H1 (cell line): ENCODE measurements at regions not wholly inside any gene's neighbourhood (a gene's known extent, or its start where the extent isn't known, plus 50 kb on each side); places are given as distances from the start of the nearest gene placed in this dataset.

ENCODE experiments used
- CTCF ChIA-PET: fragments of 300-600 bp; sonication (Branson Sonifier 250); formaldehyde crosslinking; loops from one replicate; lab custom pipeline; 2021; ENCODE audit not compliant: partially characterized antibody; lab: Charles Lee
- POLR2A ChIA-PET: fragments of 300-600 bp; sonication (Branson Sonifier 250); formaldehyde crosslinking; loops from one replicate; lab custom pipeline; 2021; ENCODE audit warnings: inconsistent platforms; ENCODE audit not compliant: partially characterized antibody; lab: Charles Lee
- DNase-seq, 2 experiments: peaks; one replicate each; pipeline versions ENCODE4 v3.0.0 to v3.0.0-alpha.2; 2010 to 2022; ENCODE audit warnings: low spot score in 2 of 2, low read depth in 1 of 2, mixed read lengths in 1 of 2
- FAIRE-seq: peaks from 2 replicates; lab custom pipeline; 2011; peaks lifted over from hg19 to GRCh38; lab: Jason Lieb, UNC
- H2AFZ ChIP-seq: 2 replicates; pipeline ENCODE4 v1.8.1; 2012; ENCODE audit warnings: low read length, inconsistent platforms
- H2AK5ac ChIP-seq: 2 replicates; pipeline ENCODE4 v1.6.1; 2013; ENCODE audit warnings: low read depth, low read length
- H2BK120ac ChIP-seq: replicated peaks from 2 replicates; pipeline ENCODE3; 2013; ENCODE audit warnings: low read depth, low read length, inconsistent platforms
- H2BK12ac ChIP-seq: 2 replicates; pipeline ENCODE4 v1.6.1; 2013; ENCODE audit warnings: low read depth, low read length
- H2BK15ac ChIP-seq: 2 replicates; pipeline ENCODE4 v1.6.1; 2013; ENCODE audit warnings: low read length
- H2BK20ac ChIP-seq: 2 replicates; pipeline ENCODE4 v1.6.1; 2013; ENCODE audit warnings: low read length
- H2BK5ac ChIP-seq: 2 replicates; pipeline ENCODE4 v1.6.1; 2013; ENCODE audit warnings: low read depth, low read length
- H3K14ac ChIP-seq: 2 replicates; pipeline ENCODE4 v1.6.1; 2013; ENCODE audit warnings: inconsistent platforms; ENCODE audit not compliant: insufficient read length
- H3K18ac ChIP-seq: 2 replicates; pipeline ENCODE4 v1.6.1; 2013; ENCODE audit warnings: low read length; ENCODE audit errors: extremely low read depth
- H3K23ac ChIP-seq: 2 replicates; pipeline ENCODE4 v1.6.1; 2013; ENCODE audit warnings: inconsistent platforms; ENCODE audit not compliant: insufficient read length
- H3K23me2 ChIP-seq: 2 replicates; pipeline ENCODE4 v1.6.1; 2013; ENCODE audit warnings: low read depth, low read length
- H3K27ac ChIP-seq: 2 replicates; pipeline ENCODE4 v1.6.1; 2011; ENCODE audit warnings: low read depth, low read length, inconsistent platforms
- H3K27me3 ChIP-seq, 4 experiments: replicated peaks in 1 of 4; 1 replicate in 1 of 4; 2 replicates in 3 of 4; pipeline versions ENCODE4 v1.6.1 to v1.8.1; 2011 to 2013; ENCODE audit warnings: low read length in 3 of 4, mild to moderate bottlenecking in 3 of 4, inconsistent platforms in 2 of 4, mixed read lengths in 2 of 4, moderate library complexity in 1 of 4; ENCODE audit not compliant: control insufficient read depth in 3 of 4, insufficient read depth in 3 of 4; ENCODE audit errors: extremely low read depth in 1 of 4
- H3K36me3 ChIP-seq, 4 experiments: 2 replicates each; pipeline versions ENCODE4 v1.6.1 to v1.8.1; 2011 to 2013; ENCODE audit warnings: mild to moderate bottlenecking in 4 of 4, low read length in 3 of 4, moderate library complexity in 2 of 4, control low read depth in 1 of 4, inconsistent platforms in 1 of 4; ENCODE audit not compliant: insufficient read depth in 4 of 4, control insufficient read depth in 2 of 4
- H3K4ac ChIP-seq: replicated peaks from 2 replicates; pipeline ENCODE3; 2013; ENCODE audit warnings: low read length, low read depth, mixed read lengths, inconsistent platforms; ENCODE audit not compliant: insufficient read length
- H3K4me1 ChIP-seq, 4 experiments: replicated peaks in 1 of 4; 1 replicate in 1 of 4; 2 replicates in 3 of 4; pipeline versions ENCODE4 v1.6.1 to v1.8.1; 2011 to 2013; ENCODE audit warnings: low read length in 3 of 4, inconsistent platforms in 2 of 4, mixed read lengths in 1 of 4; ENCODE audit not compliant: insufficient read depth in 4 of 4, control insufficient read depth in 3 of 4
- H3K4me2 ChIP-seq, 2 experiments: 2 replicates each; pipeline versions ENCODE4 v1.6.1 to v1.8.1; 2011 to 2013; ENCODE audit warnings: low read depth in 2 of 2, low read length in 2 of 2, control low read depth in 1 of 2, inconsistent platforms in 1 of 2, mild to moderate bottlenecking in 1 of 2; ENCODE audit not compliant: insufficient read depth in 1 of 2
- H3K4me3 ChIP-seq, 4 experiments: fragments of 200-600, 300-600 bp in 1 of 4; sonication (generic), shearing (Covaris generic), sonication (Bioruptor Twin) in 1 of 4; 2 replicates each; pipeline versions ENCODE4 v1.5.1 to v1.8.1; 2011 to 2016; ENCODE audit warnings: low read length in 4 of 4, low read depth in 3 of 4, control low read depth in 2 of 4, inconsistent platforms in 2 of 4, mild to moderate bottlenecking in 2 of 4, mixed read lengths in 1 of 4, moderate library complexity in 1 of 4; ENCODE audit not compliant: insufficient read depth in 2 of 4; ENCODE audit errors: extremely low read depth in 1 of 4
- H3K56ac ChIP-seq: replicated peaks from 2 replicates; pipeline ENCODE3; 2013; ENCODE audit warnings: low read depth, mild to moderate bottlenecking, mixed read lengths, low read length, inconsistent platforms; ENCODE audit not compliant: insufficient read length
- H3K79me1 ChIP-seq: 2 replicates; pipeline ENCODE4 v1.6.1; 2013; ENCODE audit warnings: low read depth, low read length, control low read depth
- H3K79me2 ChIP-seq, 2 experiments: 2 replicates each; pipeline versions ENCODE4 v1.6.1 to v1.8.1; 2012 to 2013; ENCODE audit warnings: low read length in 2 of 2, mild to moderate bottlenecking in 2 of 2, inconsistent platforms in 1 of 2; ENCODE audit not compliant: insufficient read depth in 2 of 2, control insufficient read depth in 1 of 2
- H3K9ac ChIP-seq, 4 experiments: replicated peaks in 1 of 4; 1 replicate in 1 of 4; 2 replicates in 3 of 4; pipeline versions ENCODE4 v1.6.1 to v1.8.1; 2011 to 2013; ENCODE audit warnings: low read depth in 3 of 4, low read length in 3 of 4, control low read depth in 2 of 4, mild to moderate bottlenecking in 2 of 4, moderate library complexity in 2 of 4, inconsistent platforms in 1 of 4; ENCODE audit errors: extremely low read depth in 1 of 4
- H3K9me3 ChIP-seq, 2 experiments: 2 replicates each; pipeline versions ENCODE4 v1.6.1 to v1.8.1; 2012 to 2013; ENCODE audit warnings: mild to moderate bottlenecking in 2 of 2, moderate library complexity in 2 of 2, control low read depth in 1 of 2, inconsistent platforms in 1 of 2, low read depth in 1 of 2, low read length in 1 of 2, mixed read lengths in 1 of 2; ENCODE audit not compliant: insufficient read depth in 2 of 2
- H4K20me1 ChIP-seq, 2 experiments: replicated peaks in 1 of 2; 2 replicates each; pipeline versions ENCODE3 to v1.8.1; 2011 to 2013; ENCODE audit warnings: inconsistent platforms in 2 of 2, low read length in 2 of 2, mild to moderate bottlenecking in 1 of 2; ENCODE audit not compliant: insufficient read depth in 2 of 2, control insufficient read depth in 1 of 2
- H4K5ac ChIP-seq: 2 replicates; pipeline ENCODE4 v1.6.1; 2013; ENCODE audit warnings: low read length, low read depth, mixed read lengths, inconsistent platforms; ENCODE audit not compliant: insufficient read length
- H4K8ac ChIP-seq: 2 replicates; pipeline ENCODE4 v1.8.0; 2013; ENCODE audit warnings: mild to moderate bottlenecking, moderate library complexity, low read length, inconsistent platforms; ENCODE audit not compliant: insufficient read depth; ENCODE audit errors: extremely low read depth
- H4K91ac ChIP-seq: replicated peaks from 2 replicates; pipeline ENCODE3; 2013; ENCODE audit warnings: low read length, mixed read lengths, inconsistent platforms; ENCODE audit not compliant: insufficient read length
- NRF1 ChIP-seq: IDR thresholded peaks from 2 replicates; pipeline ENCODE4 v1.6.1; 2011; ENCODE audit warnings: mild to moderate bottlenecking, low read depth, low read length, improper control_type of control experiment
- WGBS, 2 experiments: shearing (Covaris generic) in 1 of 2; methylation state at CpG; one replicate each; pipeline versions ENCODE4 v1.1.6 to v1.1.7; 2013 to 2015; ENCODE audit warnings: low lambda C conversion rate in 2 of 2, mixed read lengths in 2 of 2, inconsistent platforms in 1 of 2, low coverage in 1 of 2, missing lambda C conversion rate in 1 of 2; ENCODE audit not compliant: insufficient replicate concordance in 2 of 2, insufficient coverage in 1 of 2, insufficient read length in 1 of 2; ENCODE audit errors: extremely low coverage in 1 of 2, missing lambda C conversion rate in 1 of 2; 5-methylcytosine and 5-hydroxymethylcytosine counted together

GRCh38 chr10:53135897-53136253 lies 363.3 kb upstream of the MBL2 start:
- CTCF ChIA-PET, result no interaction called here
- POLR2A ChIA-PET, result no interaction called here
- H3K23me2 ChIP-seq, result no peaks in the 10 kb centered on the region
- H2BK12ac ChIP-seq, result no peak overlapping the region
- H2BK120ac ChIP-seq, result no peak overlapping the region
- H2BK15ac ChIP-seq, result no peak overlapping the region
- no peaks in the 10 kb centered on the region for H3K79me2 ChIP-seq
- 77% methylated on average over 2 of the region's 2 CpGs; no CpG with 5 or more reads in 1 of the 2 experiments for WGBS, 2 experiments
- H2BK5ac ChIP-seq, result no peak overlapping the region
- no peak overlapping the region for H3K9ac ChIP-seq
- no peaks in the 10 kb centered on the region for H3K4me1 ChIP-seq
- FAIRE-seq, result no peak
- no peak overlapping the region for H3K4me3 ChIP-seq
- no peak overlapping the region for H3K4ac ChIP-seq
- no peak overlapping the region for H3K14ac ChIP-seq
- H2AK5ac ChIP-seq, result no peak overlapping the region
- no peak overlapping the region for H4K91ac ChIP-seq
- H3K56ac ChIP-seq, result no peak overlapping the region
- no peak overlapping the region for H3K23ac ChIP-seq
- no peak overlapping the region for H2BK20ac ChIP-seq
- H4K8ac ChIP-seq, result no peak overlapping the region
- no peak overlapping the region for H2AFZ ChIP-seq
- no peak overlapping the region for H3K4me2 ChIP-seq
- no peak overlapping the region for H3K27ac ChIP-seq
- H4K5ac ChIP-seq, result no peak overlapping the region
- H4K20me1 ChIP-seq, result no peaks in the 10 kb centered on the region
- no peaks in the 10 kb centered on the region for H3K36me3 ChIP-seq
- no peaks in the 10 kb centered on the region for H3K27me3 ChIP-seq
- TF ChIP-seq NRF1, result no peak
- no peaks in the 10 kb centered on the region for H3K9me3 ChIP-seq
- H3K18ac ChIP-seq, result no peak overlapping the region
- H3K79me1 ChIP-seq, result no peaks in the 10 kb centered on the region
- no peak for DNase-seq
